HuH-7.5 (cell line): ENCODE measurements at regions not wholly inside any gene's neighbourhood (a gene's known extent, or its start where the extent isn't known, plus 50 kb on each side); places are given as distances from the start of the nearest gene placed in this dataset.

Source experiments
- DNase-seq: peaks from one replicate; pipeline ENCODE4 v3.0.0; 2011; ENCODE audit warnings: low spot score

GRCh38 chr10:107814865-107815487 is 650.5 kb upstream of the SORCS1 start:
- DNase-seq: no peak

GRCh38 chr10:107813451-107814162 is 649.1 kb upstream of the SORCS1 start:
- no peak for DNase-seq

- DNase-seq: no peak
These were observed 645.4 kb upstream of the SORCS1 start for GRCh38 chr10:107809889-107810288.

GRCh38 chr10:107807836-107808235 is 643.3 kb upstream of the SORCS1 start:
- no peak for DNase-seq

GRCh38 chr10:107806026-107806425 is 641.5 kb upstream of the SORCS1 start:
- no peak for DNase-seq

GRCh38 chr10:107803546-107803945 is 639.0 kb upstream of the SORCS1 start:
- DNase-seq: no peak

- DNase-seq: no peak
These were observed 635.6 kb upstream of the SORCS1 start for GRCh38 chr10:107800061-107800460.

- DNase-seq: no peak
These were observed 625.8 kb upstream of the SORCS1 start for GRCh38 chr10:107790271-107790670.

GRCh38 chr10:107771066-107771465 is 606.6 kb upstream of the SORCS1 start:
- no peak for DNase-seq

GRCh38 chr10:107767185-107767584 is 602.7 kb upstream of the SORCS1 start:
- DNase-seq: no peak

GRCh38 chr10:107754814-107755213 is 590.3 kb upstream of the SORCS1 start:
- DNase-seq: no peak

GRCh38 chr10:107749235-107749634 is 584.7 kb upstream of the SORCS1 start:
- no peak for DNase-seq

GRCh38 chr10:107747851-107748250 is 583.3 kb upstream of the SORCS1 start:
- DNase-seq: no peak

GRCh38 chr10:107741971-107742370 is 577.5 kb upstream of the SORCS1 start:
- DNase-seq: no peak

- no peak for DNase-seq
These were observed 576.6 kb upstream of the SORCS1 start for GRCh38 chr10:107740962-107741690.

GRCh38 chr10:107739951-107740350 is 575.4 kb upstream of the SORCS1 start:
- no peak for DNase-seq

GRCh38 chr10:107733328-107734130 is 569.0 kb upstream of the SORCS1 start:
- no peak for DNase-seq

- DNase-seq: no peak
These were observed 567.5 kb upstream of the SORCS1 start for GRCh38 chr10:107732045-107732444.

- no peak for DNase-seq
These were observed 564.3 kb upstream of the SORCS1 start for GRCh38 chr10:107728807-107729206.

- no peak for DNase-seq
These were observed 563.3 kb upstream of the SORCS1 start for GRCh38 chr10:107727767-107728317.

GRCh38 chr10:107718864-107719263 is 554.4 kb upstream of the SORCS1 start:
- DNase-seq: no peak

GRCh38 chr10:107717046-107717445 is 552.5 kb upstream of the SORCS1 start:
- no peak for DNase-seq
